ENCODE measurements at regions not wholly inside any gene's neighbourhood (a gene's known extent, or its start where the extent isn't known, plus 50 kb on each side); places are given as distances from the start of the nearest gene placed in this dataset.

- TF ChIP-seq CTCF (conservative IDR thresholded peaks at IDR 0.05; ENCODE audit: low read depth, low read length) (no peak), EZH2 (IDR thresholded peaks at IDR 0.05; ENCODE audit: low read length, unreplicated experiment) (no peak), EZH2phosphoT487 (IDR thresholded peaks at IDR 0.05; ENCODE audit: borderline replicate concordance, low read length) (no peak)
These were observed 82.6 kb downstream of the TTLL2 start for GRCh38 chr6:167407239-167408064.
